HG02938 (cell line): ENCODE measurements at regions not wholly inside any gene's neighbourhood (a gene's known extent, or its start where the extent isn't known, plus 50 kb on each side); places are given as distances from the start of the nearest gene placed in this dataset.

ENCODE experiments used
- ATAC-seq: cut with Tn5 transposase; IDR thresholded peaks from one replicate; pipeline ENCODE4 v1.9.1; 2021; ENCODE audit warnings: mild to moderate bottlenecking, moderate library complexity; ENCODE audit not compliant: unreplicated experiment

DNA sequence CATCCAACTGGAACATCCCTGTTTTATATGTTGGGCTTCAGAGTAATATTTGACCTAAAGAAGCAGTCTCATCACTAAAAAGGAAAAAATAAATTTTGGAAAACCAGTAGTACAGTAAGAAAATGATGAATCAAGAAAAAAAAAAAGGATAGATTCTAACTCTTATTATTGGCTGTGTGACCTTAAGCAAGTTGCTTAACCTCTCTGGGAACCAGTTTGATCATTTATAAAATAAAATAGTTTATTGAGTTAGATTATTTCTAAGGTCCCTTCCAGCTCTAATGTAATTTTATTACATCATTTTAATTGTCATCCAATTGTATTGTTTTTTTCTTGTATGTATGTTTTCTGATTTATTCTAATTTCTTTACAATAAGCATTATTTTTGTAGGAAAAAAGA, 127.0 kb downstream of the PRELID2 start:
- ATAC-seq, result no peak

- no peak for ATAC-seq
Observed at GRCh38 chr5:145704724-145705123, 130.4 kb downstream of the PRELID2 start.

- ATAC-seq, result no peak
Observed at GRCh38 chr5:145703856-145704255, 131.3 kb downstream of the PRELID2 start.

GRCh38 chr5:145701404-145701803, 133.7 kb downstream of the PRELID2 start:
- no peak for ATAC-seq

DNA sequence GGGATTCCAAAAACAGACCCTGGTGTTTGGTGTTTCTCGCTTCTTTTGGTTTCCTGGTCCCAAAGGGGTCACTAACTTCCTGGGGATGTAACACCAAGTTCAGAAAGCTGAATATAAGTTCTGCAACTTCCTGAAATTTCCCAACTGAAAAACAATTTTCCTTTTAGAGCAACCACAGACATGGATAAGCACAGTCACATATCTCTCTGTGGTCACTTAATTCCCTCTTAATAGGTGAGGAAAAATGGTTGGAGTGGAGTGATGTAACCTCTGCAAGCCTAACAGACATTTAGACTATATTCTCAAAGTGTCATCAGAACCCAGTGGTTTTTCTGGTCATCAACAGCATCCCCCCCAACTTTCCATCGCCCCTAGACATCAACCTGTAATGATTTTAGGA, 135.3 kb downstream of the PRELID2 start:
- no peak for ATAC-seq

- peak; percentile 77 for ATAC-seq
Observed at GRCh38 chr5:145697251-145697990, 137.7 kb downstream of the PRELID2 start.

- ATAC-seq, result peak; percentile 76
Observed at GRCh38 chr5:145689235-145689634, 145.9 kb downstream of the PRELID2 start.

DNA sequence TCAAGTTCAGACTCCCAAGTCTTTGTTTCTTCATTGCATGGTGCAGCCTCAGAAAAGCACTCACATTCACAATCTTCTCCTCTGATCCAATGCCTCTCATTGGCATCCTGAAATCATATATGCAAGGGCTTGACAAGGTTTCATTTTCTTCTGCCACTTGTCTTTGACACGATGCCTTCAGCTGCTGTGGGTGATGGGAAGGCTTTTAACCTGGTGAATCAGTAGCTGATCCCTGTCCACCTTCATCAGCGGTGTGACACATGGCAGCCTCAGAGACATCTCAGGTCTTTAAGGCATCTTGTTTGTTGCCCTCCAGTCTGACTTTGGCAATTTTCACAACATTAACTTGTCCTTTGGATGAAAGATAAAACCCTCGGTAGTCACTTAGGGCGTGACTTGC, 147.2 kb downstream of the PRELID2 start:
- ATAC-seq, result no peak

- ATAC-seq, result no peak
Observed at GRCh38 chr5:145685417-145685816, 149.7 kb downstream of the PRELID2 start.

GRCh38 chr5:145683431-145683830, 151.7 kb downstream of the PRELID2 start:
- ATAC-seq, result no peak

GRCh38 chr5:145682197-145682899, 152.8 kb downstream of the PRELID2 start:
- ATAC-seq, result no peak

DNA sequence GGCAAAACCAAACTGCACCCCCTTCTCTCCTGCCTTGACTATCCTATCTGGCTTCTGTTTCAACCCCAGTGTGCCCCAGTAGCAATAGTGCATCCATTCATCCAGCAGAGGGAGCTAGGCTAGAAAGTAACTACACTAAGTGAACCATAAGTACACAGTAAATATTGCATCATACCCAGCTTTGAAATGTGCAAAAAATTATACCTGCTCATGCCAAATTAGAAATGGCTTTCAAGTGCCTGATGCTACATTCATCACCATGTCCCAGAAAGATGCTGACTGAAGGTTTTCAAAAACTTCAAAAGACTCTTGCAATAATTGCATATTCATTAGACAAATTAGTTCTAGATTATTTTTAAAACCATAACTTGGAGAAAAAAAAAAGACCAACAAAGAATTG, 153.5 kb downstream of the PRELID2 start:
- ATAC-seq, result peak; percentile 98

- no peak for ATAC-seq
Observed at GRCh38 chr5:145681216-145681615, 153.9 kb downstream of the PRELID2 start.

DNA sequence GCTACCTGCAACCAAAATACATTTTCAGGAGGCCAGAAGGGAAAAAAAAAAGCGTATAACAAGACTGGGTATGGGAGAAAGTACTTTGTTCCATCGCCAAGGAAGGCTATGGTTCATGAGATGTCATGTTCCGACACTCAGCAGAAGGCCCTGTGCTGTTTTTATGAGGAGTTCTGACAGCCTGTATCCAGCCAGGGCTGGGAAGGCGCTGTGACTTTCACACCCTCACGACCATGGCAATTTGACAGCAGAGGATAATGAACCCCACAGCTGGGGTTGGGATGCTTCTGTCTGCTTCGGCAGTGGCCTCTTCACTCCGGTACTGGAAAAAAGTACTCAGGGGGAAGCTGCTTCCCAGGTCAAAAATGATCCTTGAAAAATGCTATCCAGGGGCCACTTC, 154.4 kb downstream of the PRELID2 start:
- no peak for ATAC-seq

DNA sequence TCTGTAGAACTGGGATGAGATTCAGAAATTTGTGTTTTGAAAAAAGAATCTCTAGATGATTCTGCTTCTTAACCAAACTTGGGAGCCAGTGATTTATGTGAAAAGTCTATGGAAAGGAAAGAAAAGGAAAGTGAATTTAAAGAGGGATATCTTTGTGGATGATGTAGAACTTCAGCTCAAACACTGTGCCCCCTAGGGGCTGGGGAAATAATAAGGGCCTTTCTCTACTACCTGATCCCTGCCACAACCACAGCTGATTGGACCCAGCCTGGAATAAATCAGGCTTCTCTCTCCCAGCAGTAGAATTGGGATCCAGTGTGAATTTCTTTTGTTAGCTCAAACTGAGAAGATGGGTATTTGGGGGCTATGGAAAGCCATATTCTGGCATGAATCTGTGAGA, 155.0 kb downstream of the PRELID2 start:
- no peak for ATAC-seq

- no peak for ATAC-seq
Observed at GRCh38 chr5:145678255-145678654, 156.9 kb downstream of the PRELID2 start.

DNA sequence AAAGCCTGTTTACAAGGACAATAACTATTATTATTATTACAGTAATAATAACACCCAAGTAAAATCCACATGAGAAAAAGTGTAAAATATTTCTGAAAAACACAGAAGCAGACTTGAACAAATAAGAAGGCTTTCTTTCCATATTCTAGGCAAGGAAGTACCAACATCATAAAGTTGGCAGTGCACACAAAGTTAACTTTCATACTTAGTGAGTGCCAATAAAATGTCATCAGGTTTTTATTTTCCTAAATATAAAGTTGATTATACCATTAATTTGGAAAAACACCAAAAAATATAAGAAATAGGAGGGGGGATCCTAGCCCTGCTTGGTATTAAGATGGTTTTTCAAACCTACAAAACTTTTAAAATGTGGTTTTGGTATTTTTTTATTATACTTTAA, 161.4 kb downstream of the PRELID2 start:
- ATAC-seq, result no peak

DNA sequence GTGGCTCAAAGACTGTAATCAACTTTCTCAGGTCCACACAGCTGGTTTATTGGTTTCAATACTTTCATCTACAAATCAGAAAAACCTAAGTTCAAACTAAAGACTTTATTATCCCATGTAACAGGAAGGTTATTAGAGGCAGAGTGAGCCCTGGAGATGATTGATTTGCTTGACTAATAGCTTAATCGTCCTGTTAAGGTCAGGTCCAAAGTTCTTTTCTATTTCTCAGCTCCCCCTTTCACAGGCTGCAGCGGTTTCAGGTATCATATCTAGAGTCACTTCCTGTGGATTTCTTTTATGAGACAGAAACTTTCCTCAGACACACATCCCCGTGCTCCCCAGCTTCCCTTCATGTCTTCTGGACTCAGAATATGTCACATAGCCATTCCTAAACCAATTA, 166.4 kb downstream of the PRELID2 start:
- peak; percentile 58 for ATAC-seq

DNA sequence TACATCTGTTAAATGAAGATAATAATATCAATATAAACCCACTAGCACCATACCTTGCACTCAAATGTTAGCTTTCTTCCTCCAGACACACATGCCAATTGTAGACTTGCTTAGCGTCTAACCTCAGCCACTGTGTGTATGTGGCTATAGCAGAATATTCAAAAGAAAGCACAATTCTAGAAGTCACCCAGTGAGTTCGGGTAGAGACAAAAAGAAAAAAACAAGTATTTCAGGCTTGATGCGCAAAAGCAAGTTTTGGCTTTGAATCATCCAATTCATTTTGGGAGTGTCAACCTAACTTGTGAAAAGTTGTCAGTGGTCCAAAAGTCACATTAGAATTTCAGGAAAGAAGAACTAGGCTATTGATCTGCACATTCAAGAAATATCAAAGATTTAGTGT, 167.4 kb downstream of the PRELID2 start:
- no peak for ATAC-seq

DNA sequence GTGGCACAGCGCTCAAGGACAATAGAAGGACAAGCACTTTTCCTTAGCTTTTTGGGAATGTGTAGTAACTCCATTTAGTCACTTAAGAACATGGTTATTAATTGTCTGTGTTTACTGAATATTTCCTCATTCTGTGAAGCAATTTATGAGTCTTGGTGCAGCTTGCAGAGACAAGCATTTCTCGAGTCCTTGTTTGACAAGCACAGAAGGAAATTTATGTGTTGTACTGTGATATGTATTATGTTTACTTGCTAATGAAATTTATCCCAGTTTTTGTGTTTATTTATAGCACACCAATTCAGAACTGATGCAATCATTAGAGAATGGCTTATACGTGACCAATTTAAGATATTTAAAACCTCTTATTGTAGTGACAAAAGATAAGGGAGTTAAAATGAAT, 168.6 kb downstream of the PRELID2 start:
- no peak for ATAC-seq

DNA sequence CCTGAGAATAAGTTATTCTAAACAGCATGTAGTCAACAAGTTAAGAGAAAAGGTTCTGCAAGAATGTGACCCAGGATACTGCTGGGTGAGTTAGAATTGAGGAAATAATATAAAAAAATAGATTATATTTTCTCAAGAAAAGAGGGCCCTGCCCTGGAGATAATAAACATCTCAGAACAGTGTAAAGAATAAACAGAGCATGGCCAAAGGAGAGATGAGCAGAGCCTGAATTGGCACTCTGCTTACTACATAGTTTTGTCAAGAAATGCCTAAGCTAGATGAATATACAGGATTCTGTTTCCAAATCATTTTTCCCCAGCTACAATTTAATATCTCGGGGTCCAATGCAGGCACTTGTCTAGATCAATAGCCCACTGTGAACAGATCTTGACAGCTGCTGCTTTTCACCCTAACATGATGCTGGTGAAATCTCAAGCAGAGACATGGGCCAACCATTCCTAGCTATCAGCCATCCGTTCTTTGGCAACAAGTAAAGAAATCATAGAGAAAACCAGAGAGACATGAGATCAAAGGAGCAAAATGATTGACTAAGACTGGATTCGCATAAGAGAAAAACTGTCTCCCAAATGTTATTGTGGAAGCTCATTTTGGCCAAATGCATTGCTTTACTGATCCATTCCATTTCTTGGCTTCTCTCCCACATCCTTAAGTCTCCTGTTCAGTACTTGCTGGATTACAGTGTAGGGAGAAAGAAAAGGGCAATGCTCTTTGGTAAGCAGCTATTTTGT, 173.2 kb downstream of the PRELID2 start:
- no peak for ATAC-seq
